HEK293T (cell line): ENCODE measurements at regions not wholly inside any gene's neighbourhood (a gene's known extent, or its start where the extent isn't known, plus 50 kb on each side); places are given as distances from the start of the nearest gene placed in this dataset.

Source experiments
- ARNT ChIP-seq: fragments of 450-650 bp; IDR thresholded peaks from 2 replicates; pipeline ENCODE4 v1.6.1; 2017; ENCODE audit warnings: mild to moderate bottlenecking
- BHLHE40 ChIP-seq: fragments of 450-650 bp; IDR thresholded peaks from 2 replicates; pipeline ENCODE4 v1.6.1; 2016; ENCODE audit warnings: mild to moderate bottlenecking, moderate library complexity, borderline replicate concordance
- FOXA1 ChIP-seq: fragments of 450-650 bp; IDR thresholded peaks from 2 replicates; pipeline ENCODE4 v1.6.1; 2016; ENCODE audit warnings: mild to moderate bottlenecking
- HDGF ChIP-seq: fragments of 450-650 bp; IDR thresholded peaks from 2 replicates; pipeline ENCODE4 v1.6.1; 2017; ENCODE audit warnings: antibody characterized with exemption, borderline replicate concordance
- NFRKB ChIP-seq: fragments of 450-650 bp; IDR thresholded peaks from 2 replicates; pipeline ENCODE4 v1.6.1; 2016; ENCODE audit warnings: mild to moderate bottlenecking, moderate library complexity

DNA sequence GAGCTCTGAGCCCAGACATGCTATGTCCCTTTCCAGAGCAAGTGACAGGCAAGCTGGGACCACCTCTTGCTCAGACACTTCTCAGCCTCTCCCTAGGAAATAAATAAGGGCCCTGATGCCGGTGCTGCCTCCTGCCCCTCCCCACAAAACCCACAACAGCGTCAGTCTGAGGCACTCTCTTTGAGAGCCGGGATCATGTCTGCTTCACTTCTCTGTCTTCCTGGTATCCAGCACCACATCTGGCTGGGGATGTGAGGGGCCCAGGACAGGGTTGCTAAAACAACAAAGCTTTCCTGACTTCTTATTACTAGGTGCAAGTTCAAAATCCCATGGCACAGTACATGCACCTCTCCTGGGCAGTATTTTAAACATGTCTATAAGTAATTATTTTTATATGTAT lies 103.9 kb upstream of the GLI2 start:
- TF ChIP-seq NFRKB = no peak
- TF ChIP-seq BHLHE40 = no peak
- TF ChIP-seq HDGF = no peak
- TF ChIP-seq FOXA1 = no peak
- no peak for TF ChIP-seq ARNT
